ENCODE measurements at regions not wholly inside any gene's neighbourhood (a gene's known extent, or its start where the extent isn't known, plus 50 kb on each side); places are given as distances from the start of the nearest gene placed in this dataset.
A peak's percentile ranks its signal among the peaks of the same experiment; 100 is the strongest.

DNA sequence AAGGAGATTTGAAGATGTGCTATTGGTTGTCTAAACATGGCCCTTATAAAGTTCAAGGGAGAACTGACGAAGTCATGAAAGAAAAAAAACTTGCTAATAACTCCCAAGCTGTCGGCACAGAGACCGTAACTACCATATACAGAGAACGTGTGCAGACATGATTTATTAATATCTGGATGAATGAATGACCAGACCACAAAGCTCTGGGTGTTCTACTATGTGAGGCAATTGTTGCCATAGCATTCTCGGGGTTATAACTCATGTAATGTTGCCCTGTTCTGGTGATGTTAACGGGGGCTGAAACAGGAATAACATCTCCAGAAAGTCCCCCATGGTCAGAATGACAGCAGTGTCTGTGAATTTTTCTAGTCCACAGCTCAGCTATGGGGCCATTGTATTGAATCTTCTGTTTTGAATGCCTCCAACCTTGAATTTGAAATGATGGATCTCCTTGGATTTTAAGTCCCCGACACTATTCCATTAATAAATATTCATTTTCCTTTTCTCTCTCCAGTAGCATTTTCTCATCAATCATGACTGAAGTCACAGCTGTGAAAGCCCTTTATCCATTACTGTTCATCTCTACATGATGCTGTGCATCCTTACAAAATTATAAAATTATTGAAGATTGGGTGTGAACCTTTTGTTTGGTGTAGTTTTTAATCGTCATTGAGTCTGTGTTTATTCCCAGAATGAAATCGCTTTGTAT is 483.4 kb upstream of the KLHL29 start:
- no peak for DNase-seq (ENCODE audit: low spot score)

- DNase-seq (ENCODE audit: low spot score), result no peak
These were observed 482.8 kb upstream of the KLHL29 start for GRCh38 chr2:22902180-22902550.

GRCh38 chr2:22902662-22903165 is 482.3 kb upstream of the KLHL29 start:
- DNase-seq (ENCODE audit: low spot score), result no peak

DNA sequence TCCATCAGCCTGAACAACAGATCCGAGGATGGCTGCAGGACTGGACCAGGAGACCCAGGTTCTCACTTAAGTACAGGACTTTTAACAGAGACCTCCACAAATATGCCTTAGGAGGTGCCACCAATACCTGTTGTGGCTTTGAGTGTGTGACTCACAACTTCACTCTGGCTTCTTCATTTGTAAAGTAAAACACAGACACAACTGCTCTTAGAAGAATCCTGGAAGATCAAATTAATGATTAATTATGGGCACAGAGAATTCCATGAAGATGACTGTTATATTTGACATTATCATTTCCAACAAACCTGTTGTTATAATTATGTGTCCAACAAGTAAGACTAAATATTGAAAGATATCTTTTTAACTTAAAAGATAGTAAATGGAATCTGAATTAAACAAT is 481.4 kb upstream of the KLHL29 start:
- DNase-seq (ENCODE audit: low spot score), result no peak

DNA sequence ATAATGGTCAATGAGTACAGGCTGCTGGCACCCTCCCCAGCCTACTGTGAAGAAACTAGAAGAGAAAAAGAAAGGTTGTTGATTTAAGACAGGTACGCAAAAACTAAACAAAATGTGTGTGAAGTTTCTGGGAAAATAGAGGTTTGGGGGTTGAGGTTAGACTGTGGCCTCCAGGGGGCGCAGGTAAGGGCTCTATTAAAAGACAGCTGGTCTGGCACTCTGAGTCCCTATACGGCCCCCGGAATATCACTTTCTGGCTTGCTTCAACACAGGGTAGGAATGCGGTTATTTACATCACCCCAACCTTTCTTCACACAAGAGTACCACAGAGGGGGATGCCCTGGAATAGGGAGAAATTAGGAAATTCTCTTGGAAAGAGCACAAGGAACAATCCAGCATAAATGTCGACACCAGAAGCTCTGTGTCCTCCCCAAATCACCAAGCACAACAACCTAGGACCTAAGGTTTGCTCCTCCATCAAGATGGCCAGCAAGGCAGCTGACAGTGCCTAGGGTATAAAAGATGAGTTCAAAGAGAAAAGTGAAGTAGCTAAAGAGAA is 480.8 kb upstream of the KLHL29 start:
- DNase-seq (ENCODE audit: low spot score), result peak; percentile 52

DNA sequence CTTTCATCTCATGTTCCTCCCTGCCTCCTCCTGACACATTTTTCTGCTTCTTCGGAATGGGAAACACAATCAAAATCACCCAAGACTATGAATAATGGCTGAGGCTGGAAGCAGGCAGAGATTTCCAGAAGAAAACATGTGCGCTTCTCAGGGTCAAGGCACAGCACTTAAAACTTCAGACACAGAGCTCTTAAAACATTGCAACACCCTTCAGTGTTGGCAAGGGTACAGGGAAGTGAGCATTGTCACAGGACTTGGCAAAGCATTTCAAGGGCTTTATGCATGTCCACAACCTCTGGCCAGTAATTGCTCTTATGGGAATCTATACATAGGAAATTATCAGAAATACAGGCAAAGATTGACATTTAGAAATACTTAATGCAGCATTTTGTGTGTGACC is 477.6 kb upstream of the KLHL29 start:
- no peak for DNase-seq (ENCODE audit: low spot score)

GRCh38 chr2:22912398-22912797 is 472.6 kb upstream of the KLHL29 start:
- DNase-seq (ENCODE audit: low spot score), result no peak

DNA sequence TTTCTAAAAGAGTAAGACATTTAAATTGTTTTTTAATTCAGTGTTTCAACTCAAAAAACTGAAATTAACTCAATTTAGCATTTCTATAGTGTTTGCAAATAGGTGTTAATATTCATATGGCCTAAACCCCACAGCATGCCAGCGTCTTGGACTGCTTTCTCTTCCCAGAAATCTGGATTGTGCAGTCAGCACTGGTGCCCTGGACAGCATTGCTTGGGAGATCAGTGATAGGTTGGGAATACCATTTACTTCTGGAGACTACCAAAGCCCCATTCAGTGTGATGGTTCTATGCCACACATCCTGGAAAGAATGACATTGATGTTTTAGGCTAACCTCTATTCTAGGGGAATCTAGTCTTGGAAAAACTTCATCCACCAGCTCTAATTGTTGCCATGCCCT is 455.0 kb upstream of the KLHL29 start:
- DNase-seq (ENCODE audit: low spot score), result no peak

GRCh38 chr2:22930781-22931180 is 454.2 kb upstream of the KLHL29 start:
- DNase-seq (ENCODE audit: low spot score), result no peak

DNA sequence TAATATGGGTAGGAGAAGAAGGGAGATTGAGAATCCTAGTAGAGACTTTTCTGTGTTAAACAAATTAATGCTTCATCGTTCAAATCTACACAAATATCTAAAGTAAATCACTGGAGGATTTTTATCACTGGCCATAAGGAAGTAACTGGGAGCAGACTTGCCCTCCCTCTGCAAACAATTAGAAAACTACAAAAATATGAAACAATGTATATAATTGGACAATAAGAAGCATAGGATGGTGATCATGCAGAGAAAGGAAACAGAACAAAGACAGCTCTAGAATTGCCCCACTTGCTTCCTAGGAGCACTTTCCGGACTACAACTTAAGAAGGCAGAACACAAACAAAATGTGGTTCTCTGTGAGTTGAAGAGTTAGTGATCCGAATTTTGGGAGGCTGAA is 452.7 kb upstream of the KLHL29 start:
- no peak for DNase-seq (ENCODE audit: low spot score)

- no peak for DNase-seq (ENCODE audit: low spot score)
These were observed 450.2 kb upstream of the KLHL29 start for GRCh38 chr2:22934747-22935146.

GRCh38 chr2:22942441-22942840 is 442.5 kb upstream of the KLHL29 start:
- no peak for DNase-seq (ENCODE audit: low spot score)

DNA sequence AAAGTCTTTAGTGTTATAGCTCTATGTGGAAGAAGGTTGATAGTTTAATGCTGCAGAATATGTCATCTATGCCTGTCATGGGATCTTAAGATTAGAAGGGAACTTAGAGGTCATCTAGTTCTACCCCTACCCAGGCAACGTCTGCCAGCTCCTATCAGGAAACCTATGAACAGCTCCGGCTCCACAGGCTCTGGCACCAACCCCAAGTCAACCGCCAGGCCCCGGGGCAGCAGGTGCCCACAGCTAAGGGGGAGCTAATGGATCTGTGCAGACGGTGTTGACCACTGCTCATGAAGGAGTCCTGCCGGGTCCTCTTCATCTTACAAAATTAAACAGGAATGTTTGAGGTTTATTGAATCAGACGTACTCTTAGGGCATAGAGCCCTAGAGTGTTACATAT is 440.8 kb upstream of the KLHL29 start:
- no peak for DNase-seq (ENCODE audit: low spot score)

DNA sequence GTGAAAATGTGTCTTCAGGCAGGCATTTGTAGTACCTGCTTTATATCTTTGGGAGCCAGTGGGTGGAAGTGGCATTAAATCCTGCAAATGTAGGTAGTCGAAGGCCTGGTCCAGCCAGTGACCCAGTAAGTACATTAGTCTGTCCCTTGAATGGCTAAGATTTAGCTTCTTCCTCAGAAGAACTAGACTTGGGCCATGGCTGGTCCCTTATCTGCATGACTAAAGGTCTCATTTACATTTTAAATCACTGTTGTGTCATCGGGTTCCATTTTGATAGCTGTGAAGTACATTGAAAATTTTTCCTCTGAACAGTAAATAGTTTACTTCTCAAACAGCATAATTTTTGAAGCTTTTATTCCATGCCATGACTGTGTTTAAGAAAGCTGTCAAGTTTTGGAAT is 438.4 kb upstream of the KLHL29 start:
- no peak for DNase-seq (ENCODE audit: low spot score)

- DNase-seq (ENCODE audit: low spot score), result no peak
These were observed 437.2 kb upstream of the KLHL29 start for GRCh38 chr2:22947741-22948140.

- no peak for DNase-seq (ENCODE audit: low spot score)
These were observed 434.5 kb upstream of the KLHL29 start for GRCh38 chr2:22950431-22950830.

GRCh38 chr2:22952656-22953225 is 432.2 kb upstream of the KLHL29 start:
- DNase-seq (ENCODE audit: low spot score), result no peak

- DNase-seq (ENCODE audit: low spot score), result no peak
These were observed 427.5 kb upstream of the KLHL29 start for GRCh38 chr2:22957446-22957845.

GRCh38 chr2:22958308-22958707 is 426.7 kb upstream of the KLHL29 start:
- no peak for DNase-seq (ENCODE audit: low spot score)

DNA sequence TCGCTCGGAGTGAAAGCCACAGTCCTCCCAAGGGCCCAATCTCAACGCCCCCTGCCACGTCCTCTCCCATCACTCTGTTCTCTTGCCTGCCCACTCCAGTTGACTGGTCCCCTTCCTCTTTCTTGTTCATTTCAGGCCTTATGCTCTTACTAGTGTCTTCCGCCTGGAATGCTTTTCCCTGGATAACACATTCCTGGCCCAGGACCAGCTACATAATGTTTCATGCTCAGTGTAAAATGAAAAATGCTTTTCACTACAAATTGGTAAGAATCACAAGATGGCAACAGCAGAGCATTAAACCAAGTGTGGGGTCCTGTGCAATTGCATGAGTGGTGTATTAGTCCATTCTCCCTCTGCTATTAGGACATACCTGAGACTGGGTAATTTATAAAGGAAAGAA is 417.2 kb upstream of the KLHL29 start:
- DNase-seq (ENCODE audit: low spot score), result no peak

- no peak for DNase-seq (ENCODE audit: low spot score)
These were observed 414.5 kb upstream of the KLHL29 start for GRCh38 chr2:22970284-22970975.

DNA sequence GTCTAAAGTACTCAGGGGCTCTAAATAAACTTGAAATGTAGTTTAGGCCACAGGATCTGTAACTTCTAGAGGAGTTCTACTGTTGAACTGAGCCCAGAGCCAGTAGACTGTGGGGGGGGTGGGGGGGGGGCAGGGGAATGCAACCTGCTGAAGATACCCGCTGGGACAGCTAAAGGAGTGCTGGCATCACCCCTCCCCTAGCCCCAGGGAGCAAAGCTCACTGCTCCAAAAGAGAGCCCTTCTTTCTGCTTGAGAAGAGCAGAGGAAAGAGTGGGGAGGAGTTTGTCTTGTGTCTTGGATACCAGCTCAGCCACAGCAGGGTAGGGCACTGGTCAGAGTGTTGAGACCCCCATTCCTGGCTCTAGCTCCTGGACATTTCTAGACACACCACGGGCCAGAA is 414.0 kb upstream of the KLHL29 start:
- no peak for DNase-seq (ENCODE audit: low spot score)

- DNase-seq (ENCODE audit: low spot score), result no peak
These were observed 403.2 kb upstream of the KLHL29 start for GRCh38 chr2:22981785-22982184.

All from NAMALWA (cell line).